H1 (cell line): ENCODE measurements at regions not wholly inside any gene's neighbourhood (a gene's known extent, or its start where the extent isn't known, plus 50 kb on each side); places are given as distances from the start of the nearest gene placed in this dataset.

ENCODE experiments used
- ATF3 ChIP-seq: IDR thresholded peaks from 2 replicates; pipeline ENCODE4 v1.6.1; 2011; ENCODE audit warnings: low read depth, mild to moderate bottlenecking, low read length; ENCODE audit not compliant: insufficient read depth
- EGR1 ChIP-seq: IDR thresholded peaks from 2 replicates; pipeline ENCODE4 v1.6.1; 2011; ENCODE audit warnings: low read depth, low read length, borderline replicate concordance
- KDM5A ChIP-seq: fragments of 200-600 bp; IDR thresholded peaks from 2 replicates; pipeline ENCODE4 v1.7.1; 2012; ENCODE audit warnings: mild to moderate bottlenecking, low read length, inconsistent platforms, mixed read lengths
- SUZ12 ChIP-seq: fragments of 200-600 bp; sonication (generic); IDR thresholded peaks from 2 replicates; pipeline ENCODE4 v1.6.1; 2012; ENCODE audit warnings: mild to moderate bottlenecking, inconsistent platforms, low read length, moderate library complexity, mixed read lengths

DNA sequence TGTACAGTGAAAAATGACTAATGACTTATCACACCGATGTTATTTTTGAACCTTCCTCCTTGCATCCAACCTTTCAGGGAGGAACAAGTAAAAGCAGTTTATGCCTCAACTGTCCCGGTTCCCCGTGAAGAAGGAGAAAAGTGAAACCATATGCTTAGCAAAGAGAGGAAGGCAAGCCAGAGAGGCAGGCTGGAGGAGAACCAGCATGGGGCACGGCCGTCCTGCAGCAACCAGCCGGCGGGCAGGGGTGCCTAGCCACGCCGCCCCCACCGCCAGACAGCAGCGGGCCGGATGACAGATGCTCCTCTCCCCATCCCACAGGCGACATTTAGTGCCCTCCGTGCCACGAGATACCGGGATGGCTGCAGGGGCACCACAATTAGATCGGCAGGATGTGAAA lies 421.4 kb upstream of the MGMT start (continued):
- TF ChIP-seq SUZ12 (no peak), KDM5A (no peak), EGR1 (no peak), ATF3 (no peak)
- TF ChIP-seq, all 59 proteins: peak for 0
